ENCODE measurements at regions not wholly inside any gene's neighbourhood (a gene's known extent, or its start where the extent isn't known, plus 50 kb on each side); places are given as distances from the start of the nearest gene placed in this dataset.

DNA sequence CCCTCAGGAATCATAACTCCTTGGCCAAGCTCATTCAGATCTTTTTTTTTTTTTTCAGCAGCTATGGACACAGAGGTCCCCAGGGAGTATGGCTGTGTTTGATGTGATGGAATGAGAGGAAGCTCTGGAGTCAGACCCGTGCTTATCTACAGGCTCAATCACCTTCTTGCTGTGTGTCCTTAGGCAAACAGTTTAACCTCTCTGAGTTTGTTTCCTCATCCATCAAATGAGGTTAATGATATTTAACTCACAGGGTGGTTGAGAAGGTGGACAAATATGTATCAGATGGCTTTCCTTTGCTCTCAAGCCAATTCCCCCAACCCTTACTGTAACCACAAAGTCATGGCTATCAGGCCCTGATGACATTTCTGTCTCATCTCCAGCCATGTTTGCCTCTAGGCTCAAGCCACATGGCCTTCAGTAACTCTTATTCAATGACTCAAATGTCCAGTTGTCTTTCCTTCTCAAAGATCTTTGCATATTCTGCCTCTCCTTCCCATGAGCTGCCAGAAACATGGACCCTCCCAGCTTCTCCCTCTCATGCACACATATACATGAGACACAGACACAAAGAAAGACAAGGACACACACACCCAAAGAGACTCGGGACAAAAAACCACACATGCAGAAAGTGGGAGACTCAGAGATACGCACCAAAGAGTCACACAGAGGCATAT, 303.5 kb upstream of the KAZN start:
- H3K9me3 Mint-ChIP-seq (ENCODE audit: low read depth), result peaks cover 5% of the 10 kb centered on the region
- no peak for DNase-seq (ENCODE audit: low spot score, unreplicated experiment)
- peaks cover 18% of the 10 kb centered on the region for H3K27me3 Mint-ChIP-seq
- TF ChIP-seq, protein P1, sequence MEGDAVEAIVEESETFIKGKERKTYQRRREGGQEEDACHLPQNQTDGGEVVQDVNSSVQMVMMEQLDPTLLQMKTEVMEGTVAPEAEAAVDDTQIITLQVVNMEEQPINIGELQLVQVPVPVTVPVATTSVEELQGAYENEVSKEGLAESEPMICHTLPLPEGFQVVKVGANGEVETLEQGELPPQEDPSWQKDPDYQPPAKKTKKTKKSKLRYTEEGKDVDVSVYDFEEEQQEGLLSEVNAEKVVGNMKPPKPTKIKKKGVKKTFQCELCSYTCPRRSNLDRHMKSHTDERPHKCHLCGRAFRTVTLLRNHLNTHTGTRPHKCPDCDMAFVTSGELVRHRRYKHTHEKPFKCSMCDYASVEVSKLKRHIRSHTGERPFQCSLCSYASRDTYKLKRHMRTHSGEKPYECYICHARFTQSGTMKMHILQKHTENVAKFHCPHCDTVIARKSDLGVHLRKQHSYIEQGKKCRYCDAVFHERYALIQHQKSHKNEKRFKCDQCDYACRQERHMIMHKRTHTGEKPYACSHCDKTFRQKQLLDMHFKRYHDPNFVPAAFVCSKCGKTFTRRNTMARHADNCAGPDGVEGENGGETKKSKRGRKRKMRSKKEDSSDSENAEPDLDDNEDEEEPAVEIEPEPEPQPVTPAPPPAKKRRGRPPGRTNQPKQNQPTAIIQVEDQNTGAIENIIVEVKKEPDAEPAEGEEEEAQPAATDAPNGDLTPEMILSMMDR (IDR thresholded peaks at IDR 0.05; ENCODE audit: unreplicated experiment), result no peak
- peaks cover 4% of the 10 kb centered on the region for H3K4me1 Mint-ChIP-seq (ENCODE audit: low read depth)
- H3K36me3 Mint-ChIP-seq (ENCODE audit: insufficient read depth), result no peaks in the 10 kb centered on the region
- H3K4me3 Mint-ChIP-seq (ENCODE audit: low read depth), result no peak overlapping the region
- H3K27ac Mint-ChIP-seq, result no peak overlapping the region

DNA sequence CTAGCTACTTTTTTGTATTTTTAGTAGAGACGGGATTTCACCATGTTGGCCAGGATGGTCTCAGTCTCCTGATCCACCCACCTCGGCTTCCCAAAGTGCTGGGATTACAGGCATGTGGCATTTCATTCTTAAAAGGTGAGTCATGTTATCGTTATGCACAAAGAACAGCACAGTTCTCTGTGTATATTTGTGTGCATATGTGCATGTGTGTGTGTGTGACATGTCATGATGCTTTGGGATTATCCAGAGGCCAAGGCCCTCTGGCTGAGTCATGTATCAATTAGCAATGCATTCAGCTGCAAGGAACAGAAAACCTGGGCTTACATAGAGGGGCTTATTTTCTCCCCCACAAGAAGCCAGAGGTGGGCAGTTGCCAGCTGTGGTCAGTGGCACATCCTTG, 301.7 kb upstream of the KAZN start:
- Mint-ChIP-seq H3K9me3 (ENCODE audit: low read depth) (no peaks in the 10 kb centered on the region), H3K36me3 (ENCODE audit: insufficient read depth) (no peaks in the 10 kb centered on the region), H3K4me1 (ENCODE audit: low read depth) (no peaks in the 10 kb centered on the region), H3K27me3 (peaks cover 17% of the 10 kb centered on the region), H3K27ac (no peak overlapping the region), H3K4me3 (ENCODE audit: low read depth) (no peak overlapping the region)
- no peak for DNase-seq (ENCODE audit: low spot score, unreplicated experiment)
- TF ChIP-seq, protein P1 (IDR thresholded peaks at IDR 0.05; ENCODE audit: unreplicated experiment), result no peak

DNA sequence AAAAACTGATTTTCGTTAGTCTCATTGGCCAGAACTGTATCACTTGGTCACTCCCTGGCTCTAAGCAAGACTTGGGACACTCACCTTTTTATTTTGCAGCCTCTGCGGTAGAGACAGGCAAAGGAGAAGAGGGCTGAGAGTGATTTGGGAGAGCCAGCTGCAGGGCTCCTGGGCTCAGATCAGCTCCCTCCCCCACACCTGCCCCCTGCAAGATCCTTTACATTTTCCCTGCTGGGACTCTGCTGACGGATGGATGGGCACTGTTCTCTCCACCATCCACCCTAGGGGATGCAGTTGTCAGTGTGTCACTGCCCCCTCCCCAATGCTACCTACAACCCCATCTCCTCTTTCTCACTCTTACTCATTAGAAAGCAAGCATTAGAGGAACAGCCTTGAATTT, 301.1 kb upstream of the KAZN start:
- Mint-ChIP-seq H3K27me3 (peaks cover 22% of the 10 kb centered on the region), H3K9me3 (ENCODE audit: low read depth) (no peaks in the 10 kb centered on the region), H3K4me3 (ENCODE audit: low read depth) (no peak overlapping the region), H3K27ac (no peak overlapping the region), H3K4me1 (ENCODE audit: low read depth) (no peaks in the 10 kb centered on the region), H3K36me3 (ENCODE audit: insufficient read depth) (no peaks in the 10 kb centered on the region)
- TF ChIP-seq, protein P1 (IDR thresholded peaks at IDR 0.05; ENCODE audit: unreplicated experiment), result no peak
- no peak for DNase-seq (ENCODE audit: low spot score, unreplicated experiment)

DNA sequence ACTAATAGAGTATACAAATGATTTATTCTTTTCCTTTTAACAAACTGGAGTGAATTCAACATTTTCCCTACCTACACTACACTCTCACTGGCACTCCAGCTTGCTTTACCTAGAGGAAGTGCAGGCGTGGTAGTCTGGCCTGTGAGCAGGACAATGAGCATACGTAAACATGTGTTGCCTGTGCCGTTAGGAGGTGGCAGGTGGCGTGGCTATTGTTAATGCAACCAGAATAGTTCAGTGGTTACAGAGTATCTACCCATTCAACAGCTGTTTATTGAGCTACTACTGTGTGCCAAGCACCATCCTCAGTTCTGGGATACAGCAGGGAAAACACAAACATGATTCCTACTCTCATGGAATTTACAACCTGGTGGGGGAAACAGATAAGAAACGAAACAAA, 299.7 kb upstream of the KAZN start:
- H3K27me3 Mint-ChIP-seq, result peaks cover 21% of the 10 kb centered on the region
- H3K36me3 Mint-ChIP-seq (ENCODE audit: insufficient read depth), result no peaks in the 10 kb centered on the region
- no peak overlapping the region for H3K27ac Mint-ChIP-seq
- TF ChIP-seq, protein P1 (IDR thresholded peaks at IDR 0.05; ENCODE audit: unreplicated experiment), result no peak
- H3K9me3 Mint-ChIP-seq (ENCODE audit: low read depth), result no peaks in the 10 kb centered on the region
- no peak overlapping the region for H3K4me3 Mint-ChIP-seq (ENCODE audit: low read depth)
- no peaks in the 10 kb centered on the region for H3K4me1 Mint-ChIP-seq (ENCODE audit: low read depth)
- DNase-seq (ENCODE audit: low spot score, unreplicated experiment), result no peak

DNA sequence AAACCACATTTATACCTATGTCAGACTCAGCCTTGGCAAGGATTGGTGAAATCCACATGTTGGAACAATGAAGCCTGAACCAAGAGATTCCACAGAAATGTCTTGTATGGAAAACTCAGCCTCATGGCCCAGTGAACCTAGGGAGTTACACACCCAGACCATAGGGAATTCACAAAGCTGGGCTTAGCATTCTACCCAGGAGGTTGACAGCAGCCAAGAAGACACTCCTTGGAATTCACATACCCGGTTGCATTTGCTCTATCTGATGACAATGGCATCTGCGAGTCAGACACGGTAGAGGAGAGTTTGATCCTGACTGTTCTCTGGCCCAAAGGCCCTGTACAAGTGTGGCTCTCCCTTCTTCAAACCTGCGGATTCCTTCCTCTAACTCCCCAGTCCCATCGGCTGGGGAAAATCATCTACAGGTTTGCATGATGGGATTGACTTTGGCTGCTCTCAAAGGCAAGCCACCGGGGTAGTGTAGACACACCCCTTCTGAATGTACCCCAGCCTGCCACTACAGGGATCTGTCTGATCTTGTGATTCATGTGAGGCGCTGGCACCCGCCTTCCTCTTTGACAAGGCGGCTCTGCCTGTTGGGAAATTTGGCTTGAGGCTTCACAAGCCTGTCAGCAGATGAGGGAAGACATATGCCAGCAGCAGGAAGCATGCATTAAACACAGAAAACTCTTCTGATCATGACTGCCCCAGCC, 297.3 kb upstream of the KAZN start:
- Mint-ChIP-seq H3K4me1 (ENCODE audit: low read depth) (no peaks in the 10 kb centered on the region), H3K27ac (no peak overlapping the region), H3K9me3 (ENCODE audit: low read depth) (no peaks in the 10 kb centered on the region), H3K4me3 (ENCODE audit: low read depth) (no peak overlapping the region), H3K36me3 (ENCODE audit: insufficient read depth) (no peaks in the 10 kb centered on the region), H3K27me3 (peaks cover 24% of the 10 kb centered on the region)
- TF ChIP-seq, protein P1 (IDR thresholded peaks at IDR 0.05; ENCODE audit: unreplicated experiment), result no peak
- no peak for DNase-seq (ENCODE audit: low spot score, unreplicated experiment)
